ENCODE measurements at regions not wholly inside any gene's neighbourhood (a gene's known extent, or its start where the extent isn't known, plus 50 kb on each side); places are given as distances from the start of the nearest gene placed in this dataset.

DNA sequence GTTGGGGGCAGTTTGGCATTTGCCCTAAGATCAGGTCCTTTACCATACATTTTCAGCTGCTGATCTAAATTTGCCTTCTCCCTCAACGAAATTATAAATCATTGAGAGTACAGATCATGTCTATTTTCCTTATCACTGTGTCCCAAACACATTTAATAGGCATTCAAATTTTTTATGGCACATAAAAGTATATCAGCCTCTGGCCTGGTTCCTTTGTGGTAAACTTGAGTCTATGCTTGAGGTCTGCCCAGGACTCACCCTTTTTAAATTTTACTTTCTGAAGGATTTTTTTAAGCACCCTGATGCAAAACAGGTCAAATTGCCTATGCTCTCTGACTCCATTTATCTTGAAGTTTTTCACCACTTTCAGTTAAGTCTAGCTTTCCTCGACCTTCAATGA is 163.6 kb upstream of the GRIN3A start:
- Mint-ChIP-seq H3K9me3 (no peaks in the 10 kb centered on the region), H3K36me3 (ENCODE audit: low read depth) (no peaks in the 10 kb centered on the region), H3K27ac (no peak overlapping the region), H3K27me3 (ENCODE audit: low read depth) (no peaks in the 10 kb centered on the region), H3K4me3 (no peak overlapping the region), H3K4me1 (ENCODE audit: low read depth) (no peaks in the 10 kb centered on the region)
- no peak for DNase-seq
- CTCF ChIA-PET = no interaction called here
- intact Hi-C loops (cut with micrococcal nuclease) = no loop called here

DNA sequence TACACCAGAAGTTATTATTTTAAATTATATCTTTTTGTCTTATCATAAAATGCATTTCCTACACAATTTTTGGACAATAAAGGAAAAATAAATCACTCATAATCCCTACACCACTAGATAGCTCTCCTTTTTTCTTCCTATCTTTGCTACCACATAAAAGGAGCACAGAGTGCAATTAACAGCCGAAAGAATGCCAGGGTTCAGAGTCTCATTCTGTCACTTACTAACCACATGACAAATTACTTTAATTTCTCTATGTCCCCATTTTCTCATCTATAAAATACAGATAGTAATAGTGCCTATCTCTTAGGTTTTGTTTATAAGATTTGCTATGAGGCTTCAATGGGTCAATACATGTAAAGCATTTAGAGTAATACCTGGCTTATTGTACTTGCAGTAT is 158.7 kb upstream of the GRIN3A start:
- Mint-ChIP-seq H3K4me3 (no peak overlapping the region), H3K9me3 (no peaks in the 10 kb centered on the region), H3K36me3 (ENCODE audit: low read depth) (no peaks in the 10 kb centered on the region), H3K4me1 (ENCODE audit: low read depth) (no peaks in the 10 kb centered on the region), H3K27ac (no peak overlapping the region), H3K27me3 (ENCODE audit: low read depth) (peaks cover 3% of the 10 kb centered on the region)
- DNase-seq = no peak
- CTCF ChIA-PET = no interaction called here
- intact Hi-C loops (cut with micrococcal nuclease) = no loop called here

DNA sequence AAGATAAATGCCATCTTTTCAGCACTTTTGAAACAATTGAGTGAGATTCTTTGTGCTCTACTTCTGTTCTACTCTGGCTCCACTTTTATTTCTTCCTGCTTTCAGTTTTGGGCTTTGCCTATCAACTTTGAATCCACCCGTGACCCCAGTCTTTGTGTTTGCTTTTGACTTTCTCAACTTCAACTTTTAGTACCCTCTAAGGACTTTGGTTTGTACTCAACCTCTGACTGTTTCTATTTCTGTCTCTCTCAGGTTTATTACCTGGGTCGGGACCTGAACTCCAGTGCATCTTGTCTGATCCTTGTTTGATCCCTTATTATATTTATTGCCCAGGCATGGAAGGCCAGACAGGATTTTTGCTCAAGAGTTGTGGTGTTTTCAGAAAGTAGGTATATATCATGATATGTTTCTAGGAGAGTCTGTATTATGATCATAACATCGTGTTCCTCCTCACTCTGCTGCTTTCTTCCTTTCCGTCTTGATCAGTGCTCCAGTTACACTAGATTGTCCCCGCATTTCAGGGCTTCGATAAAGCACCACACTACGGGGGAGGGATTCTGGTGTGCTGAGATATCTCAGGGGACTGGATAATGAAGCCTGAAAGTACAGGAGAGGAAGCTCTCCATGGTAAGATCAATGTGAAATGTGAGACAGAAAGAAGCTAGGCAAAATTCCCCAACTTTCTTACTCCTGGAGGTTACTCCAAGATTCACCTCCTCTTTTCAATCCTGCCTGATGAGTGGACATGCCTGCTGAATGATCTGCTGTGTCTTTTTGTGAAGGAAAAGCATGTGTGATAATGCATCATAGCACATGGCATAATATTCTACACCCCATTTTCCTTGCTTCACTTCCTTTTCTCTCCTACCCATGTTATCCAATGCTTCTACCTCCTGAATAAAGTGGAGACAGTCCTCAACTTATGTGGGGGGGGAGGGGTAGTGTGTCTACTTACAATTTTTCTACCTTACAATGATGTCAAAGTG is 155.5 kb upstream of the GRIN3A start:
- Mint-ChIP-seq H3K9me3 (no peaks in the 10 kb centered on the region), H3K36me3 (ENCODE audit: low read depth) (no peaks in the 10 kb centered on the region), H3K27me3 (ENCODE audit: low read depth) (peaks cover 5% of the 10 kb centered on the region), H3K4me1 (ENCODE audit: low read depth) (no peaks in the 10 kb centered on the region), H3K4me3 (no peak overlapping the region), H3K27ac (no peak overlapping the region)
- CTCF ChIA-PET = no interaction called here
- intact Hi-C loops (cut with micrococcal nuclease) = no loop called here
- no peak for DNase-seq

DNA sequence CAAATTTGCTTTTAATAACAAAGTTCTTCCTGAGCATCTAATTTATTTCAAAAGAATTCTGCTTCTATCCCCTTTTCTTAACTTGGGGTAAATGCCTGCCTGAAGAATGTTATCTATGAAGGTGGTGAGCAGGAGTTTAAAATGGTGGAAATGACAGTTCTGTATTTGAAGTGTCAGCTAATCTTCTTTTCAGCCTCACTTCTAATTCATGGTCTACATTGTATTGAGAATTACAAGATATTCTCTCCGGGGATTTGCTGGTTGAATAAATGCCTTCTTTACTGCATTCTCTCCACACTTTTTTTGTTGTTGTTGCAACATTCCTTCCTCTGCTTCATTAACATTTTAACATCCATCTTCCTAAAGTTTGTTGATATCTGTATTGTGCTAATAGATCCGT is 143.1 kb upstream of the GRIN3A start:
- Mint-ChIP-seq H3K36me3 (ENCODE audit: low read depth) (no peaks in the 10 kb centered on the region), H3K4me1 (ENCODE audit: low read depth) (no peaks in the 10 kb centered on the region), H3K9me3 (no peaks in the 10 kb centered on the region), H3K27me3 (ENCODE audit: low read depth) (peaks cover 7% of the 10 kb centered on the region), H3K4me3 (no peak overlapping the region), H3K27ac (no peak overlapping the region)
- CTCF ChIA-PET = no interaction called here
- DNase-seq = no peak
- intact Hi-C loops (cut with micrococcal nuclease) = no loop called here

DNA sequence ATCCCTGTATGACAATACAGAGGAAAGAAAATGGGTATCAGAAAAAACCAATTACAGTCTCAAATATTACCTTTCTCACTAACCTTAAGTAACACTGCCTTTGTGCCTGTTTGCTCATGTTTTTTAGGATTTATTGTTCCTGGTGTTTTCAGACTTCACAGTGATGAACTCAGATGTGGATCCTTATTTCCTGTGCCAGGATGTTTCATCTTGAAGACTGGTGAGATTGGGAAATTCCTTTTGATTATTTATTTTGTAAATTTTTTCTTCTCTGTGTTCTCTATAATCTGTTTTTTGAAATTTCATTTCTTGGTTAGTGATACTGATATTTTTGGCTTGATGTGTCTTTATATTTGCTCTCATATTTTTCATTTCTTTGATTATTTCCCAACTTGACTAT is 142.4 kb upstream of the GRIN3A start:
- no peak for DNase-seq
- no peak overlapping the region for H3K27ac Mint-ChIP-seq
- no peaks in the 10 kb centered on the region for H3K36me3 Mint-ChIP-seq (ENCODE audit: low read depth)
- intact Hi-C loops (cut with micrococcal nuclease) = no loop called here
- peaks cover 7% of the 10 kb centered on the region for H3K27me3 Mint-ChIP-seq (ENCODE audit: low read depth)
- H3K9me3 Mint-ChIP-seq = no peaks in the 10 kb centered on the region
- no peaks in the 10 kb centered on the region for H3K4me1 Mint-ChIP-seq (ENCODE audit: low read depth)
- CTCF ChIA-PET = no interaction called here
- H3K4me3 Mint-ChIP-seq = no peak overlapping the region

DNA sequence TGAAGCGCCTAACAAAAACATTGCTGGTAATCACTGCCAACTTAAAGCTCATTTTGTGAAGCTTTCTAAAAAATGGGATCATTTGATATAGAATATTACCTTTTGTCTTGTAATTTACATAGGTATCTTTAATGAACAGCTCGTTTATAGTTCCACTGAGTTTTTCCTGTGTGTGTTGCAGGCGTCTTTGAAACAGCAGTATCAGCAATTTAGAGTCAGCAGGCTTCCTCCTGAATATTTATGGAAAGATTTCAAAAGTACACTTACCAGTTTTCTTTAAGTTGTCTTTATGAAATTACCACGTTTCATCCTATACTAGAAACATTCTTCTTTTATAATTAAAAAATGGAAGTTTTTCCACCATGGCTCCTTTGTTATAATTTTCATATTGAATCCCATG is 140.3 kb upstream of the GRIN3A start:
- Mint-ChIP-seq H3K9me3 (no peaks in the 10 kb centered on the region), H3K27me3 (ENCODE audit: low read depth) (peaks cover 7% of the 10 kb centered on the region), H3K36me3 (ENCODE audit: low read depth) (no peaks in the 10 kb centered on the region), H3K4me3 (no peak overlapping the region), H3K27ac (no peak overlapping the region), H3K4me1 (ENCODE audit: low read depth) (no peaks in the 10 kb centered on the region)
- DNase-seq = no peak
- CTCF ChIA-PET = no interaction called here
- intact Hi-C loops (cut with micrococcal nuclease) = no loop called here

DNA sequence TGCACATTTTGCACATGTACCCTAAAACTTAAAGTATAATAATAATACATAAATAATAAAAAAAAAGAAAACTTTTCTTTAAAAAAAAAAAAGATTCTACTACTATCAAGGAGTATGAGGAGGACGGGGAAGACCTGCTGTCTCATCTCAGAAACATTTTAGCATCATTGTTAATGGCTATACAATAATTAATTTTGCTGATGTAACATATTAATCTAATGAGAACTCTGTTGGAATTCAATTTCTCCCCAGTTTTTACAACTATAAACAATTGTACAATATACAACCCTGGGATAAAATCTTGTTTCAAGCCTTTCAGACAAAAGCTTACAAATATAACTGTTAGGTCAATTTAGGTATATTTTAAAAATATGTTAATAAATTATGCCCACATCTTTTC is 139.0 kb upstream of the GRIN3A start:
- Mint-ChIP-seq H3K4me3 (no peak overlapping the region), H3K9me3 (no peaks in the 10 kb centered on the region), H3K27ac (no peak overlapping the region), H3K27me3 (ENCODE audit: low read depth) (peaks cover 5% of the 10 kb centered on the region), H3K36me3 (ENCODE audit: low read depth) (no peaks in the 10 kb centered on the region), H3K4me1 (ENCODE audit: low read depth) (no peaks in the 10 kb centered on the region)
- CTCF ChIA-PET = no interaction called here
- DNase-seq = no peak
- intact Hi-C loops (cut with micrococcal nuclease) = no loop called here

DNA sequence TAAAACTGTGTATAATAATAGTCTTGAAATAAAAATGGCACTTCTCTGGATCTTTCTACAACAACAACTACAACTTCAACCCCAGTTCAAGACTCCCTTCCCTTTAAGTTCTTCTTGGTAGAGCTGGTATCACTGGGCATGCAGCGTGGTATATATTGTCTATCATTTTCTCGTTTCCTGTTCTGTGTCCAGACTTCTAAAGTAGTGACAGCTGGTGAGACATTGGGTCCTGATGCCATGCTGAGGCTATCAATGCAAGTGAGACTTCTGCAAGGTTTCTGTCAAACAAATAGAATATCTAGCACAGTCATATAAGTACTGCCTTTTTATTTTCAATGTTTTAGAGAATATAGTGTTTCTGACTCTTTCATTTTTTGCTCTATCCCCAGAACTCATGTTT is 123.0 kb upstream of the GRIN3A start:
- no peak overlapping the region for H3K4me3 Mint-ChIP-seq
- H3K27ac Mint-ChIP-seq = no peak overlapping the region
- no peaks in the 10 kb centered on the region for H3K4me1 Mint-ChIP-seq (ENCODE audit: low read depth)
- H3K36me3 Mint-ChIP-seq (ENCODE audit: low read depth) = no peaks in the 10 kb centered on the region
- H3K27me3 Mint-ChIP-seq (ENCODE audit: low read depth) = peaks cover 6% of the 10 kb centered on the region
- no peaks in the 10 kb centered on the region for H3K9me3 Mint-ChIP-seq
- CTCF ChIA-PET = no interaction called here
- intact Hi-C loops (cut with micrococcal nuclease) = no loop called here
- DNase-seq = no peak

DNA sequence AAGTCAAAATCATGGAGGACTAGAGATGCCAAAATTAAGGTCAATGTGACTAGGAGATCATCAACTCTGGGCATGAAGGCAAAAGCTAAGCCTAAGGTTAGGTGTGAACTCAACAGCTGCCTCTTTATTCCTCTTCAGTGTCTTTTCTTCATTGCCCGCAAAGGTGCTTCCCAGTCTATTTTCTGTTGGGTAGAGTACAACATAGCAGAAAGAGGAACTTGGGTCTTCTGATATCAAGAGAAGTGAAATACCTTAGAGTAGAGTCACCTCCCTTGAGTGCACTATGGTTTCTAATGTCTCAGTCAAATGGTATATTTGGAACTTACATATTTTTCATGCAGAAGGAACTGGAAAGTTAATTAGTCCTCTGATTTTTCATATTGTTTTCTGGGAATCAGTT is 122.5 kb upstream of the GRIN3A start:
- Mint-ChIP-seq H3K27me3 (ENCODE audit: low read depth) (peaks cover 6% of the 10 kb centered on the region), H3K36me3 (ENCODE audit: low read depth) (no peaks in the 10 kb centered on the region), H3K4me1 (ENCODE audit: low read depth) (no peaks in the 10 kb centered on the region), H3K9me3 (no peaks in the 10 kb centered on the region), H3K27ac (no peak overlapping the region), H3K4me3 (no peak overlapping the region)
- intact Hi-C loops (cut with micrococcal nuclease) = no loop called here
- DNase-seq = no peak
- CTCF ChIA-PET = no interaction called here

DNA sequence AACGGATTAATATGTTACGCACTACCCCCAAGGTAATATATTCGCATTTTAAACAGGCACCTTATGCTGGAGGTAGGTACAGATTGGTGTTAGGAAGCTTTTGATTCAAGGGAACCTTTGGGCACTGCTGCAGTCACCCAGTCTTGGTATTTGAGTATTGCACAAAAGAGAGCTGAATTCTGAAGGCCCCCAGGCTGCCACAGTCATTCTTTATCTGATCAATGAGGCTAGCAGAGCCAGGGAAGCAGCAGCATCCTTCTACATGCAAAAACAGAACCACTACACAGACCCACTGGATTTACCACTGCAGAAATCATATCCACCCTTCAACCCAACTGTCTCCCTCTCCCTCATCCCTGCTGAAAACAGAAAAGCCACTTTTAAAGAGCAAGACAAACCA is 121.2 kb upstream of the GRIN3A start:
- H3K27me3 Mint-ChIP-seq (ENCODE audit: low read depth) = peaks cover 6% of the 10 kb centered on the region
- DNase-seq = no peak
- no peaks in the 10 kb centered on the region for H3K4me1 Mint-ChIP-seq (ENCODE audit: low read depth)
- CTCF ChIA-PET = no interaction called here
- intact Hi-C loops (cut with micrococcal nuclease) = no loop called here
- H3K9me3 Mint-ChIP-seq = no peaks in the 10 kb centered on the region
- no peak overlapping the region for H3K4me3 Mint-ChIP-seq
- H3K36me3 Mint-ChIP-seq (ENCODE audit: low read depth) = no peaks in the 10 kb centered on the region
- no peak overlapping the region for H3K27ac Mint-ChIP-seq

DNA sequence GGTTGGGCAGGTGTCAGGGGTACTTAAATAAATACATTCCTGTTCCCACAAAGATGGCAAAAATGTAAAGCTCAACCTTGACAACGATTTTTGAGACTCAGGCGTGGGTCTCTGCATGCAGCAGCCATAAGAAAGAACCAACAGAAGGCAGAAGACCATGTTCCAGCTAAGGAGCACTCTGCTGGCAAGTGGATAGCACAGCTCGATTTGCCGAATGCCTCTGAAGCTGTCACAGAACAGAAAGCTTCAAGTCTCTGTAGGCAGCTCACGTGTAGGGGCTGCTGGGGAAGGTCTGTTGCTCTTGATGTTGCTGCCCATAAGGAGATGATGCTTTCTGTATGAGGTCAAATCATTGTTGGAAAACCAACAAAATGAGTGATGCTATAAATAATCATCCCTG is 119.6 kb upstream of the GRIN3A start:
- H3K27me3 Mint-ChIP-seq (ENCODE audit: low read depth) = peaks cover 7% of the 10 kb centered on the region
- no peaks in the 10 kb centered on the region for H3K36me3 Mint-ChIP-seq (ENCODE audit: low read depth)
- H3K9me3 Mint-ChIP-seq = no peaks in the 10 kb centered on the region
- CTCF ChIA-PET = no interaction called here
- intact Hi-C loops (cut with micrococcal nuclease) = no loop called here
- no peak overlapping the region for H3K4me3 Mint-ChIP-seq
- H3K4me1 Mint-ChIP-seq (ENCODE audit: low read depth) = no peaks in the 10 kb centered on the region
- no peak overlapping the region for H3K27ac Mint-ChIP-seq
- no peak for DNase-seq

DNA sequence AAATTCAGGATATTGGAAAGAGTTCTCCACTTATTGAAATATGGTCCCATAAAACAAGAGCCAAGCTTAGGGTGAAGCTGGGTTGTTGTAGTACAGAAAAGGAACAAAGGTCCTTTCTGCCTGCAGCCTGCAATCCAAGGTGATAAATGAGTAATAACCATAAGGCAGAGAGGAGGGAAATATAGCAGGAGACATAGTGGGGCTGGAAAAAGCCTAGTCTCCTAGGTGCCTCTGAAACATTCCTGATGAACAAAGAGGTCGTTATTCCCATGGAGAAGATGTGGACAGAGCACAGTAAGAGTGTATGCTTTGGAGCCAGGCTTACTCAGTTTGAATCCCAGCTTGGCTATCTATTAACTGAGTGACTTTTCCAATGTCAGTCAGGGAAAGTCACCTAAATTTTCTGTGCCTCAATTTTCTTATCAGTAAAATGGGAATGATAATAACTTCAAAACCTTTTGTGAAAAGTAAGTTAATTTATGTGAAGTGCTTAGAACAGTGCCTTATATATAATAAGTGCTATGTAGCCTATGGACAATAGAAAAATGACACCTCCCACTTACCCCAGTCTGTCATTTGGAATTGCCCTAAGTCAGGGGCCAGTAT is 110.8 kb upstream of the GRIN3A start:
- H3K4me1 Mint-ChIP-seq (ENCODE audit: low read depth) = no peaks in the 10 kb centered on the region
- H3K36me3 Mint-ChIP-seq (ENCODE audit: low read depth) = no peaks in the 10 kb centered on the region
- no peak for DNase-seq
- no peak overlapping the region for H3K27ac Mint-ChIP-seq
- H3K27me3 Mint-ChIP-seq (ENCODE audit: low read depth) = peaks cover 6% of the 10 kb centered on the region
- H3K4me3 Mint-ChIP-seq = no peak overlapping the region
- no peaks in the 10 kb centered on the region for H3K9me3 Mint-ChIP-seq
- intact Hi-C loops (cut with micrococcal nuclease) = no loop called here
- CTCF ChIA-PET = no interaction called here

DNA sequence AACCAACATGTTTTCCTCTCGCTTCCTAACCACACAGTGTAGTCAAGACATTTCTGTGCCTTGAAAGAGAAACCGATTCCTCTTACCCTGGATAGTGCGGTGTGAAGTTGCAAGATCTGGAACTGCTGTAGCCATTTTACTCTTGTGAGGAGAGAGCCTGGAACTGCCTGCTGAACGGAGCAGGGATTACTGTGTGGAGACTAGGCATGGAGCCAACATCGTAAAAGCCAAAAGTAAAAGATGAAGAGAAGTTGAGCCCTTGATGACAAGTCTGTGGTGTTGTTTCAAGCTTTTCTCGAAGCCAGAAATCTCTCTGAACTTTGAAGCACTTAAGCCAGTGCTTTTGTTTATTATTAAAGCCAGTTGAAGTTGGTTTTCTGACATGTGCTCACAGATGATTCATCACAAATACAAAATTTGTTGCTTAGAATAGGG is 110.1 kb upstream of the GRIN3A start:
- DNase-seq = no peak
- H3K4me3 Mint-ChIP-seq = no peak overlapping the region
- H3K4me1 Mint-ChIP-seq (ENCODE audit: low read depth) = no peaks in the 10 kb centered on the region
- H3K36me3 Mint-ChIP-seq (ENCODE audit: low read depth) = no peaks in the 10 kb centered on the region
- H3K9me3 Mint-ChIP-seq = no peaks in the 10 kb centered on the region
- H3K27me3 Mint-ChIP-seq (ENCODE audit: low read depth) = peaks cover 6% of the 10 kb centered on the region
- H3K27ac Mint-ChIP-seq = no peak overlapping the region
- CTCF ChIA-PET = no interaction called here
- intact Hi-C loops (cut with micrococcal nuclease) = no loop called here

Data from activated naive CD4-positive, alpha-beta T cell treated with anti-CD3 and anti-CD28 coated beads for 36 hours (primary cell).